Aorta (tissue), 5 donors: ENCODE measurements at regions not wholly inside any gene's neighbourhood (a gene's known extent, or its start where the extent isn't known, plus 50 kb on each side); places are given as distances from the start of the nearest gene placed in this dataset.

ENCODE experiments used
- ATAC-seq: fragments of 200-7000 bp; cut with Tn5 transposase; one replicate; pipeline ENCODE4 v1.9.1; 2022; ENCODE audit warnings: moderate library complexity; ENCODE audit not compliant: low FRiP score
- DNase-seq, 2 donors: peaks; one replicate each; pipeline ENCODE4 v3.0.0-alpha.2; 2020
- H3K27ac ChIP-seq, 2 donors: one replicate each; pipeline ENCODE4 v1.5.1; 2013; ENCODE audit warnings: low read length in 2 of 2, mild to moderate bottlenecking in 2 of 2, moderate library complexity in 2 of 2, control low read depth in 1 of 2, inconsistent platforms in 1 of 2, low read depth in 1 of 2
- H3K27me3 ChIP-seq, 2 donors: one replicate each; pipeline ENCODE4 v1.6.1; 2013; ENCODE audit warnings: control low read depth in 1 of 2, low read length in 1 of 2, mild to moderate bottlenecking in 1 of 2, moderate library complexity in 1 of 2; ENCODE audit not compliant: insufficient read depth in 2 of 2, control insufficient read depth in 1 of 2
- H3K36me3 ChIP-seq, 2 donors: one replicate each; pipeline ENCODE4 v1.6.1; 2013; ENCODE audit warnings: control low read depth in 1 of 2, low read length in 1 of 2, mild to moderate bottlenecking in 1 of 2; ENCODE audit not compliant: insufficient read depth in 2 of 2, control insufficient read depth in 1 of 2
- H3K4me1 ChIP-seq, 2 donors: one replicate each; pipeline ENCODE4 v1.6.1; 2013; ENCODE audit warnings: low read length in 2 of 2, control low read depth in 1 of 2, mild to moderate bottlenecking in 1 of 2, moderate library complexity in 1 of 2; ENCODE audit not compliant: insufficient read depth in 2 of 2, control insufficient read depth in 1 of 2
- H3K4me3 ChIP-seq, 2 donors: one replicate each; pipeline ENCODE4 v1.5.1; 2013; ENCODE audit warnings: low read length in 2 of 2, control low read depth in 1 of 2, mild to moderate bottlenecking in 1 of 2
- H3K9me3 ChIP-seq: one replicate; pipeline ENCODE4 v1.6.1; 2013; ENCODE audit warnings: mild to moderate bottlenecking, low read length; ENCODE audit not compliant: control insufficient read depth
- WGBS, 2 donors: extraction: QIAGEN DNeasy Blood & Tissue Kit; methylation state at CpG; one replicate each; pipeline ENCODE4 v1.1.7; 2013; 5-methylcytosine and 5-hydroxymethylcytosine counted together
- intact Hi-C, 2 donors: fragments of 100-400 bp; cut with DNase I; formaldehyde crosslinking; loops; one replicate each; pipeline versions ENCODE4 v1.14.2 to v1.15.0; 2022
- donor health status: healthy with polysubstance abuse.
- donor health status: Bipolar disorder and iron deficiency.
- donor health status: DM: no; HTN: no; CAD: no.
- donor health status: DM: no; HTN: no; CAD: no.
- donor health status: DM: yes; HTN: yes; CAD: no.

GRCh38 chr10:3016016-3016415, 51.3 kb upstream of the PFKP start:
- no peak for DNase-seq
- intact Hi-C loops, result no loop called here
- ATAC-seq, result no peak
- no peaks in the 10 kb centered on the region for H3K36me3 ChIP-seq
- H3K27ac ChIP-seq, result no peak overlapping the region
- H3K4me1 ChIP-seq, result no peaks in the 10 kb centered on the region
- H3K9me3 ChIP-seq, result peaks cover 13% of the 10 kb centered on the region
- 74 to 80% methylated on average over 7 of the region's 7 CpGs for WGBS, 2 donors
- no peak overlapping the region for H3K4me3 ChIP-seq
- H3K27me3 ChIP-seq, result no peaks in the 10 kb centered on the region

GRCh38 chr10:3014968-3015367, 52.4 kb upstream of the PFKP start:
- ATAC-seq, result no peak
- no peaks in the 10 kb centered on the region for H3K27me3 ChIP-seq
- H3K4me3 ChIP-seq, result no peak overlapping the region
- 12 to 16% methylated on average over 9 of the region's 9 CpGs for WGBS, 2 donors
- no peak for DNase-seq
- H3K4me1 ChIP-seq, result no peaks in the 10 kb centered on the region
- H3K27ac ChIP-seq, result no peak overlapping the region
- H3K9me3 ChIP-seq, result peaks cover 13% of the 10 kb centered on the region
- intact Hi-C loops, result no loop called here
- no peaks in the 10 kb centered on the region for H3K36me3 ChIP-seq

DNA sequence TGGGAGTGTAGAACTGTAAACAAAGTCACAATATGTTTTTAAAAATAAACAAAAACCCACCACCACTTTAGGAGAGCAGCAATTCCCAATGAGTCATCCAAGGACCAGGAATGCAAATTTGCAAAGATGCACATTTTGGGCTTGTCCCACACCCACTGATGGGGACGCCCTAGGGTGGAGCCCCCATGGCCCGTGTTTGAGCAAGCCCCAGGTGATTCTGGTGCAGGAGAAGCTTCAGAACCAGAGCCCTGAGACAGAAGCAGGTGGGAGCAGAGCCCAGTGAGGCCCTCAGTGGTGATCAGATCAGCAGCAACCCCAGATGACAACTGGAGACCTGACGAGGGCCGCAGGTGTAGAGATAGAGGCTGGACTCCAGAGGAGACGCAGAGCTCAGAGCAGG, 55.1 kb upstream of the PFKP start:
- 83 to 87% methylated on average over 5 of the region's 5 CpGs for WGBS, 2 donors
- H3K27ac ChIP-seq, result no peak overlapping the region
- H3K4me3 ChIP-seq, result no peak overlapping the region
- H3K4me1 ChIP-seq, result no peaks in the 10 kb centered on the region
- H3K9me3 ChIP-seq, result peaks cover 10% of the 10 kb centered on the region
- intact Hi-C loops, result no loop called here
- ATAC-seq, result no peak
- no peaks in the 10 kb centered on the region for H3K27me3 ChIP-seq
- no peak for DNase-seq
- H3K36me3 ChIP-seq, result no peaks in the 10 kb centered on the region

DNA sequence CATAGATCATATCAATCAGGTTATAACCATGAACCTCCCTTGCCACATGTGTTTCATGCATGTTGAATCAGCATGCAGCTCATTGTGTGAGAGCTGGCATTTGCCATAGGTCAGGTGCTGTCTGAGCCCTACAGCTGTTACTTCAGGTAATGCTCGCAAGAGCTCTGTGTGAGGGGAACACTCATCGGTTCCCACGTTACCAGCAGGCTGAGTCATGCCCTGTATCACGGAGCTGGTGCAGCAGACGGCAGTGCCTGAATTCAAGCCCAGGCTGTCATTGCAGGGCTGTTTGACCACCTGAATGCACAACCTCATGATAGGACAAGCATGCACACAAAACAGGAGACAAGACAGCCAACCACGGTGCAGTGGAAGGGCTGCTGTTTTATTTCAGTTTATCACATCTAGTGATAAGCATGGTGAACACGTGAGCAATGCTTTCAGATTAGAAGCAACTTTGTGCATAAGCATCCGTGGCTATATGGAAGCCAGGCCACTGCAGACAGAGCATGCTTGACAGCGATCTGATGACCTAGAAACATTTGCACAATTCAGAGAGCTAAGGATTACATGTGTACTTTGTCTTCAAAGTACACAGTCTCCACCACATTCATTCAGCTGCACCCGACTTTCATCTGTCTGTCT, 56.4 kb upstream of the PFKP start:
- Histone ChIP-seq H3K27me3 (no peaks in the 10 kb centered on the region), H3K9me3 (peaks cover 10% of the 10 kb centered on the region), H3K27ac (no peak overlapping the region), H3K4me3 (no peak overlapping the region), H3K36me3 (no peaks in the 10 kb centered on the region), H3K4me1 (no peaks in the 10 kb centered on the region)
- intact Hi-C loops, result no loop called here
- WGBS, 2 donors, result 41 to 43% methylated on average over 10 of the region's 10 CpGs
- ATAC-seq, result no peak
- DNase-seq, result no peak

- DNase-seq (no peak), ATAC-seq (no peak)
- Histone ChIP-seq H3K4me1 (no peaks in the 10 kb centered on the region), H3K36me3 (no peaks in the 10 kb centered on the region), H3K9me3 (peaks cover 10% of the 10 kb centered on the region), H3K27ac (no peak overlapping the region), H3K27me3 (no peaks in the 10 kb centered on the region), H3K4me3 (no peak overlapping the region)
- 69 to 71% methylated on average over 8 of the region's 8 CpGs for WGBS, 2 donors
- intact Hi-C loops, result no loop called here
Measured at GRCh38 chr10:3010334-3010733, 57.0 kb upstream of the PFKP start.

DNA sequence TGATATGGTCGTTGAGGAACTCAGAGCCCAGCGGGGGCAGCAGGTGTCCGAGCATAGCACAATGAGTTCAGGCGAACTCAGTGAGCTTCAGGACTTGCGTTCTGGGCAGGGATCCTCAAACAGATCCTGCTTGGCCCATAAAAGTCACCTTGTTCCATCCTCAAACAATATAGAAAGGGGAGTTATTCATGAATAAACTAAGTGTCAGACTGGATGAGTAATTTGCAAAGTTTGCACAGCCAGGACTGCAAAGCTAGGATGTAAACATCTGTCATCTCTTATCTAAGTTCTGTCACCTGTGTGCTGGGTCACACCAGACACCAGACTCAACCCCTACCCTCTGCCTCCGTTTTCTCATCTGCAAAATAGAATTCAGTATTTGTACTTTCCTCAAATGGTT, 58.0 kb upstream of the PFKP start:
- H3K27ac ChIP-seq, result no peak overlapping the region
- intact Hi-C loops, result no loop called here

GRCh38 chr10:3008518-3009195, 58.7 kb upstream of the PFKP start:
- DNase-seq (no peak), ATAC-seq (no peak)
- H3K4me1 ChIP-seq, result no peaks in the 10 kb centered on the region
- no peak overlapping the region for H3K27ac ChIP-seq
- WGBS, 2 donors, result 5 to 8% methylated on average over 12 of the region's 12 CpGs
- H3K27me3 ChIP-seq, result no peaks in the 10 kb centered on the region
- peaks cover 9% of the 10 kb centered on the region for H3K9me3 ChIP-seq
- no peaks in the 10 kb centered on the region for H3K36me3 ChIP-seq
- intact Hi-C loops, result no loop called here
- no peak overlapping the region for H3K4me3 ChIP-seq

More for the DNA sequence above, 58.0 kb upstream of the PFKP start:
- Histone ChIP-seq H3K36me3 (no peaks in the 10 kb centered on the region), H3K9me3 (peaks cover 10% of the 10 kb centered on the region), H3K27me3 (no peaks in the 10 kb centered on the region), H3K4me3 (no peak overlapping the region), H3K4me1 (no peaks in the 10 kb centered on the region)
- DNase-seq, result no peak
- 43 to 45% methylated on average over 6 of the region's 6 CpGs for WGBS, 2 donors
- no peak for ATAC-seq

DNA sequence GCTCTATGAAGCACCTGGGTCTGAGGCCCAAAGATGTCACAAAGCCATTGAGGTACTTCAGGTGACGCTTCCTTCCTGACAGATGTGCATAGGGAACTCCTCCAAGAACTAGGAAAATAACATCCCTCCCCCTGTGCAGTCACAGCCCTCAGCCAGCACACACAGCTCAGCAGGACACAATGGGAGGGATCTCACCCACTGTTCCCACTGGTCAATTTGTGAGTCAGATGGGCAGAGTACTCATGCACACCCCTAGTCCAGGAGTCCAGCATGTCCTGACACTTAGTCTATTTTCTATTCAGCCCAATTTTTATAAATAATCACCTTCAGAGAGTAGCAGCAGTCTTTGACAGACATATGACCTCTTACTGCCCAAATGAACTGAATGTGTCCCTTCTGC, 60.7 kb upstream of the PFKP start:
- Histone ChIP-seq H3K27ac (no peak overlapping the region), H3K4me1 (no peaks in the 10 kb centered on the region), H3K9me3 (no peaks in the 10 kb centered on the region), H3K27me3 (no peaks in the 10 kb centered on the region), H3K36me3 (no peaks in the 10 kb centered on the region), H3K4me3 (no peak overlapping the region)
- WGBS, 2 donors, result 84 to 92% methylated on average over 1 of the region's 1 CpG
- DNase-seq, result no peak
- intact Hi-C loops, result no loop called here
- ATAC-seq, result no peak

DNA sequence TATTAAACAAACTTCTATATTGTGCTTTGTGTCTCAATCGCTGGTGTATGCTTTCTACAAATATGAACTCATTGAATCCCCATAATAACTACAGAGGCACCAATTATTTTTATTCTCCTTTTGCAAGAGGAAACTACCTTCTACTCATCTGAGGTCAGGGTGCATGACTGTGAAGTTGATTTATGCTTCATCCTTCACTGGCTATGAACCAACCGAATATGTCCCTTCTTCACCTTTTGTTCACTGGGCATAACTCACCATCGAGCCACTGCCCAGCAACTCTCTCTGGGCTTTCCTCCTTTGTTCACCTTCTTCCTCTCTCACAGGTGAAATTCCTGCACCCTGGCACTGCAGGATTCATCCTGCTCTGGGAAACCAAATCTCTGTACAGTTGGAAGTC, 61.3 kb upstream of the PFKP start:
- 62 to 68% methylated on average over 3 of the region's 3 CpGs for WGBS, 2 donors
- Histone ChIP-seq H3K4me1 (no peaks in the 10 kb centered on the region), H3K27ac (no peak overlapping the region), H3K36me3 (no peaks in the 10 kb centered on the region), H3K27me3 (no peaks in the 10 kb centered on the region), H3K9me3 (no peaks in the 10 kb centered on the region), H3K4me3 (no peak overlapping the region)
- ATAC-seq (no peak), DNase-seq (no peak)
- intact Hi-C loops, result no loop called here
